A673 (cell line): ENCODE measurements at regions not wholly inside any gene's neighbourhood (a gene's known extent, or its start where the extent isn't known, plus 50 kb on each side); places are given as distances from the start of the nearest gene placed in this dataset.

ENCODE experiments used
- CTCF ChIP-seq: fragments of 300-800, 200-600 bp; sonication (generic); conservative IDR thresholded peaks from 2 replicates; pipeline ENCODE4 v1.5.1; 2017; ENCODE audit warnings: low read depth, mild to moderate bottlenecking, antibody characterized with exemption, low read length, moderate library complexity, mixed read lengths
- EZH2 ChIP-seq: fragments of 200-600 bp; sonication (generic); IDR thresholded peaks from 2 replicates; pipeline ENCODE4 v1.6.1; 2017; ENCODE audit warnings: borderline replicate concordance, low read depth, mild to moderate bottlenecking, mixed read lengths, antibody characterized with exemption, low read length; ENCODE audit not compliant: poor library complexity, severe bottlenecking

- no peak for TF ChIP-seq CTCF
- TF ChIP-seq EZH2: no peak
These were observed 406.6 kb upstream of the EEF2KMT start for GRCh38 chr16:5504064-5504781.
